ENCODE measurements at regions not wholly inside any gene's neighbourhood (a gene's known extent, or its start where the extent isn't known, plus 50 kb on each side); places are given as distances from the start of the nearest gene placed in this dataset.

- H3K27ac ChIP-seq = no peak overlapping the region
- in situ Hi-C loops (cut with MboI; ENCODE audit: low sequenced_read_pairs in 4 of 4) (no loop called here), intact Hi-C loops (cut with DNase I; ENCODE audit: low total_unique reads) (no loop called here)
- no peaks in the 10 kb centered on the region for H3K27me3 ChIP-seq
- H3K9me3 ChIP-seq = no peaks in the 10 kb centered on the region
- H3K4me1 ChIP-seq = no peaks in the 10 kb centered on the region
- no peaks in the 10 kb centered on the region for H3K36me3 ChIP-seq
- DNase-seq (no peak), ATAC-seq (no peak)
- TF ChIP-seq, protein P1, sequence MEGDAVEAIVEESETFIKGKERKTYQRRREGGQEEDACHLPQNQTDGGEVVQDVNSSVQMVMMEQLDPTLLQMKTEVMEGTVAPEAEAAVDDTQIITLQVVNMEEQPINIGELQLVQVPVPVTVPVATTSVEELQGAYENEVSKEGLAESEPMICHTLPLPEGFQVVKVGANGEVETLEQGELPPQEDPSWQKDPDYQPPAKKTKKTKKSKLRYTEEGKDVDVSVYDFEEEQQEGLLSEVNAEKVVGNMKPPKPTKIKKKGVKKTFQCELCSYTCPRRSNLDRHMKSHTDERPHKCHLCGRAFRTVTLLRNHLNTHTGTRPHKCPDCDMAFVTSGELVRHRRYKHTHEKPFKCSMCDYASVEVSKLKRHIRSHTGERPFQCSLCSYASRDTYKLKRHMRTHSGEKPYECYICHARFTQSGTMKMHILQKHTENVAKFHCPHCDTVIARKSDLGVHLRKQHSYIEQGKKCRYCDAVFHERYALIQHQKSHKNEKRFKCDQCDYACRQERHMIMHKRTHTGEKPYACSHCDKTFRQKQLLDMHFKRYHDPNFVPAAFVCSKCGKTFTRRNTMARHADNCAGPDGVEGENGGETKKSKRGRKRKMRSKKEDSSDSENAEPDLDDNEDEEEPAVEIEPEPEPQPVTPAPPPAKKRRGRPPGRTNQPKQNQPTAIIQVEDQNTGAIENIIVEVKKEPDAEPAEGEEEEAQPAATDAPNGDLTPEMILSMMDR (IDR thresholded peaks at IDR 0.05 in 4 of 5, conservative IDR thresholded peaks at IDR 0.05 in 1 of 5) = no peak
- no peak for TF ChIP-seq POLR2A (IDR thresholded peaks at IDR 0.05)
- no peak overlapping the region for H3K4me3 ChIP-seq
Observed at GRCh38 chr5:38725371-38725865, 120.4 kb upstream of the OSMR start.

DNA sequence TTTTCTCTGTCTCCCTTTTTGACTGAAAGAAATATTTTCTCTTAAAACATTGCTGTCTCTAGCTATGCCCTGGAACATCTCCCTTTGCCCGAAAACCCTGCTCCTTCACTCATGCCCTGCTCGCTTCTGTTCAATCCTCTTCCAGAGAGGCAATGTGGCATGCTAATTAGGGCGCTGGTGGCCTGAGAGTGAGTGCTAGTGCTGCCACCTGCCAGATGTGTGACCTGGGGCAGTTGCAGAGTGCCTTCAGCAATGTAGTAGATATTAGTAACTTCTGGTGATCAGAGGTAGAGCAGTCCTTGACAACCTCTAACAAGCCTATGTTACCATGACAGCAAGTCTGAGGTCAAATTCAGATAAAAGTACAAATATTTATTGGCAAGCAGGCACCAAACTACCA is 119.5 kb upstream of the OSMR start:
- ATAC-seq (no peak), DNase-seq (no peak)
- Histone ChIP-seq H3K9me3 (no peaks in the 10 kb centered on the region), H3K27ac (no peak overlapping the region), H3K36me3 (no peaks in the 10 kb centered on the region), H3K4me1 (no peaks in the 10 kb centered on the region), H3K4me3 (no peak overlapping the region), H3K27me3 (no peaks in the 10 kb centered on the region)
- in situ Hi-C loops (cut with MboI; ENCODE audit: low sequenced_read_pairs in 4 of 4) (no loop called here), intact Hi-C loops (cut with DNase I; ENCODE audit: low total_unique reads) (no loop called here)
- TF ChIP-seq POLR2A (IDR thresholded peaks at IDR 0.05) = no peak
- TF ChIP-seq, protein P1 (IDR thresholded peaks at IDR 0.05 in 4 of 5, conservative IDR thresholded peaks at IDR 0.05 in 1 of 5) = no peak

- no peak for ATAC-seq
- TF ChIP-seq, protein P1 (IDR thresholded peaks at IDR 0.05 in 4 of 5, conservative IDR thresholded peaks at IDR 0.05 in 1 of 5) = no peak
- TF ChIP-seq POLR2A (IDR thresholded peaks at IDR 0.05) = no peak
- DNase-seq = no peak
- no peaks in the 10 kb centered on the region for H3K36me3 ChIP-seq
- in situ Hi-C loops (cut with MboI; ENCODE audit: low sequenced_read_pairs in 4 of 4) = no loop called here
- no peaks in the 10 kb centered on the region for H3K9me3 ChIP-seq
- H3K4me1 ChIP-seq = no peaks in the 10 kb centered on the region
- no peak overlapping the region for H3K4me3 ChIP-seq
- intact Hi-C loops (cut with DNase I; ENCODE audit: low total_unique reads) = no loop called here
- no peaks in the 10 kb centered on the region for H3K27me3 ChIP-seq
- no peak overlapping the region for H3K27ac ChIP-seq
Observed at GRCh38 chr5:38728029-38728428, 117.8 kb upstream of the OSMR start.

GRCh38 chr5:38731461-38731860 is 114.4 kb upstream of the OSMR start:
- H3K4me3 ChIP-seq = no peak overlapping the region
- in situ Hi-C loops (cut with MboI; ENCODE audit: low sequenced_read_pairs in 4 of 4) (no loop called here), intact Hi-C loops (cut with DNase I; ENCODE audit: low total_unique reads) (no loop called here)
- no peaks in the 10 kb centered on the region for H3K4me1 ChIP-seq
- no peak for ATAC-seq
- TF ChIP-seq, protein P1 (IDR thresholded peaks at IDR 0.05 in 4 of 5, conservative IDR thresholded peaks at IDR 0.05 in 1 of 5) = no peak
- no peak for TF ChIP-seq POLR2A (IDR thresholded peaks at IDR 0.05)
- no peaks in the 10 kb centered on the region for H3K36me3 ChIP-seq
- H3K9me3 ChIP-seq = no peaks in the 10 kb centered on the region
- no peaks in the 10 kb centered on the region for H3K27me3 ChIP-seq
- no peak overlapping the region for H3K27ac ChIP-seq
- DNase-seq = no peak

DNA sequence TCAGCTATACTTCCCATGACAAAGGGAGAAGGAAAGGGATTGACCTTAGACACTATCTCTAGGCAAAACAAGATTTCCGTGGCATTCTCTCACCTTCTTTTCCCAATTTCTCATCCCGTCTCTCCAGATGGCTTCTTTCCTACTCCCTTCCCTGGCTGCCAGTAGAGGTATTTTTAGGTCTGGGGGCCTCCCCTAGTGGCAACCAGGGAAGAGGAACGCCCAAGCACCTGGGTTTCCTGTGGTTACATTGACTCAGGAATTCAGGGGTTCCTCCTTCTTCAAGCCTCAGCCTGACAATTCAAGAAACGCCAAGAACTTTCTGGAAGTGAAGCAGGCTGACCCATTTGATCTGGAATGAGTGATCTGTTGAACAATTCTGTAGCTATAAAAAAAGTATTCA is 111.5 kb upstream of the OSMR start:
- H3K9me3 ChIP-seq = no peaks in the 10 kb centered on the region
- in situ Hi-C loops (cut with MboI; ENCODE audit: low sequenced_read_pairs in 4 of 4) (no loop called here), intact Hi-C loops (cut with DNase I; ENCODE audit: low total_unique reads) (no loop called here)
- no peak for DNase-seq
- H3K4me3 ChIP-seq = no peak overlapping the region
- no peaks in the 10 kb centered on the region for H3K36me3 ChIP-seq
- H3K27ac ChIP-seq = no peak overlapping the region
- ATAC-seq = no peak
- no peaks in the 10 kb centered on the region for H3K4me1 ChIP-seq
- TF ChIP-seq POLR2A (IDR thresholded peaks at IDR 0.05) = no peak
- TF ChIP-seq, protein P1 (IDR thresholded peaks at IDR 0.05 in 4 of 5, conservative IDR thresholded peaks at IDR 0.05 in 1 of 5) = no peak
- H3K27me3 ChIP-seq = no peaks in the 10 kb centered on the region
